ENCODE measurements at regions not wholly inside any gene's neighbourhood (a gene's known extent, or its start where the extent isn't known, plus 50 kb on each side); places are given as distances from the start of the nearest gene placed in this dataset.

- H3K4me3 ChIP-seq (ENCODE audit: insufficient read depth, low read length) = no peak overlapping the region
- H3K9me3 ChIP-seq (ENCODE audit: low read depth, low read length) = no peaks in the 10 kb centered on the region
- H3K27me3 ChIP-seq (ENCODE audit: insufficient read depth, low read length) = no peaks in the 10 kb centered on the region
- no peak for DNase-seq (ENCODE audit: insufficient read length, low spot score, missing footprints)
- TF ChIP-seq CTCF (IDR thresholded peaks at IDR 0.05; ENCODE audit: extremely low read depth, low read depth, low read length) = peak; percentile 49
- H2AFZ ChIP-seq (ENCODE audit: low read length) = peak overlapping the region; percentile 78
- no peaks in the 10 kb centered on the region for H3K79me2 ChIP-seq (ENCODE audit: insufficient read depth, low read length)
- no peaks in the 10 kb centered on the region for H4K20me1 ChIP-seq (ENCODE audit: insufficient read depth, low read length)
- no peaks in the 10 kb centered on the region for H3K36me3 ChIP-seq (ENCODE audit: insufficient read depth, low read length)
- no peak overlapping the region for H3K27ac ChIP-seq (ENCODE audit: low read depth, low read length)
- no peaks in the 10 kb centered on the region for H3K4me1 ChIP-seq (ENCODE audit: insufficient read depth, low read length)
- H3K4me2 ChIP-seq (ENCODE audit: insufficient read depth, low read length) = no peak overlapping the region
Observed at GRCh38 chr5:74056789-74057164, 430.8 kb downstream of the ARHGEF28 start.

- no peaks in the 10 kb centered on the region for H3K79me2 ChIP-seq (ENCODE audit: insufficient read depth, low read length)
- no peak overlapping the region for H3K4me2 ChIP-seq (ENCODE audit: insufficient read depth, low read length)
- H3K27ac ChIP-seq (ENCODE audit: low read depth, low read length) = no peak overlapping the region
- no peaks in the 10 kb centered on the region for H4K20me1 ChIP-seq (ENCODE audit: insufficient read depth, low read length)
- H2AFZ ChIP-seq (ENCODE audit: low read length) = peak overlapping the region; percentile 78
- no peak for DNase-seq (ENCODE audit: insufficient read length, low spot score, missing footprints)
- H3K36me3 ChIP-seq (ENCODE audit: insufficient read depth, low read length) = no peaks in the 10 kb centered on the region
- TF ChIP-seq CTCF (IDR thresholded peaks at IDR 0.05; ENCODE audit: extremely low read depth, low read depth, low read length) = no peak
- H3K4me3 ChIP-seq (ENCODE audit: insufficient read depth, low read length) = no peak overlapping the region
- H3K9me3 ChIP-seq (ENCODE audit: low read depth, low read length) = no peaks in the 10 kb centered on the region
- H3K4me1 ChIP-seq (ENCODE audit: insufficient read depth, low read length) = no peaks in the 10 kb centered on the region
- H3K27me3 ChIP-seq (ENCODE audit: insufficient read depth, low read length) = no peaks in the 10 kb centered on the region
Observed at GRCh38 chr5:74056107-74056788, 430.3 kb downstream of the ARHGEF28 start.

DNA sequence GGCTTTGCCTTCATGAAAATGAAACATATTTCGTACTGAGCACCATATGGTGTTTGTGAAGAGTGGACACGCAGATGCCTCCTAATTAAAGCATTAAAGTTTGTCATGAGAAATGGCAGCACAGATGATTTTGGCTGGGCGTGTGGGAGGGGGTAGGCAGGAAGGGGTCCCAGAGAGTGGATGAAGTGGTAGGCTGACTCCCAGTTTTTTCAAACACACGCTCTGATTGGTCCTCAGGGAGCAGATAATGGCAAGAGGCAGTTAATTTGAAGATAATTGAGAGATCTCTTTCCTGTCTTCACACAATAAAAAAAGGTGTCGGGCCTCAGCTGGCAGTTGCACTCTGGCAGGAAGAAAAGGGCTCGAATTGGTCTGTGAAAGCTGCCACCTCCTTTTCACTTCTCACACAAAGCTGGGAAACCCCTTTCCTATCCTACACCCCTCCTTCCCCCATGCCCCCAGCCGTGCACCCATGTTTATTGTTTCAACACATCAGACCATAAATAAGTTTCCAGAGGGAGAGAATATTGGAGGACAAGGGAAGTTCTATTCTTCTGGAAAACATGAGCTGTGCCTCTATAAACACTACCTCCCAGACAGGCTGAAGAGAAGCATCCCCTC, 429.6 kb downstream of the ARHGEF28 start:
- H3K36me3 ChIP-seq (ENCODE audit: insufficient read depth, low read length) = no peaks in the 10 kb centered on the region
- H3K27ac ChIP-seq (ENCODE audit: low read depth, low read length) = no peak overlapping the region
- no peak for TF ChIP-seq CTCF (IDR thresholded peaks at IDR 0.05; ENCODE audit: extremely low read depth, low read depth, low read length)

GRCh38 chr5:74054641-74055421, 428.8 kb downstream of the ARHGEF28 start:
- Histone ChIP-seq H2AFZ (ENCODE audit: low read length) (no peak overlapping the region), H3K4me1 (ENCODE audit: insufficient read depth, low read length) (no peaks in the 10 kb centered on the region)
- DNase-seq (ENCODE audit: insufficient read length, low spot score, missing footprints) = no peak

More for the DNA sequence above, 429.6 kb downstream of the ARHGEF28 start:
- Histone ChIP-seq H3K4me2 (ENCODE audit: insufficient read depth, low read length) (no peak overlapping the region), H3K79me2 (ENCODE audit: insufficient read depth, low read length) (no peaks in the 10 kb centered on the region), H3K27me3 (ENCODE audit: insufficient read depth, low read length) (no peaks in the 10 kb centered on the region), H4K20me1 (ENCODE audit: insufficient read depth, low read length) (no peaks in the 10 kb centered on the region), H3K4me3 (ENCODE audit: insufficient read depth, low read length) (no peak overlapping the region), H3K9me3 (ENCODE audit: low read depth, low read length) (no peaks in the 10 kb centered on the region), H3K4me1 (ENCODE audit: insufficient read depth, low read length) (no peaks in the 10 kb centered on the region), H2AFZ (ENCODE audit: low read length) (no peak overlapping the region)
- no peak for DNase-seq (ENCODE audit: insufficient read length, low spot score, missing footprints)

More at GRCh38 chr5:74054641-74055421, 428.8 kb downstream of the ARHGEF28 start:
- H3K27ac ChIP-seq (ENCODE audit: low read depth, low read length) = no peak overlapping the region
- H3K9me3 ChIP-seq (ENCODE audit: low read depth, low read length) = no peaks in the 10 kb centered on the region
- no peak overlapping the region for H3K4me3 ChIP-seq (ENCODE audit: insufficient read depth, low read length)
- TF ChIP-seq CTCF (IDR thresholded peaks at IDR 0.05; ENCODE audit: extremely low read depth, low read depth, low read length) = no peak
- no peaks in the 10 kb centered on the region for H3K27me3 ChIP-seq (ENCODE audit: insufficient read depth, low read length)
- H3K4me2 ChIP-seq (ENCODE audit: insufficient read depth, low read length) = no peak overlapping the region
- H4K20me1 ChIP-seq (ENCODE audit: insufficient read depth, low read length) = no peaks in the 10 kb centered on the region
- H3K36me3 ChIP-seq (ENCODE audit: insufficient read depth, low read length) = no peaks in the 10 kb centered on the region
- H3K79me2 ChIP-seq (ENCODE audit: insufficient read depth, low read length) = no peaks in the 10 kb centered on the region
